HK-2 (cell line): ENCODE measurements at regions not wholly inside any gene's neighbourhood (a gene's known extent, or its start where the extent isn't known, plus 50 kb on each side); places are given as distances from the start of the nearest gene placed in this dataset.
"Not testable (repeated sequence)": the region's sequence is repeated elsewhere in the genome, so short reads cannot be mapped to it uniquely, and the experiment has no call there.

ENCODE experiments used
- DNase-seq: peaks from one replicate; pipeline ENCODE4 v3.0.0-alpha.2; 2018; ENCODE audit not compliant: unreplicated experiment

- DNase-seq: no peak
These were observed 98.0 kb upstream of the FAM174B start for GRCh38 chr15:92753591-92753990.

GRCh38 chr15:92763459-92763858, 107.9 kb upstream of the FAM174B start:
- DNase-seq: no peak

- DNase-seq: not testable (repeated sequence)
These were observed 112.6 kb upstream of the FAM174B start for GRCh38 chr15:92768131-92768530.

- DNase-seq: no peak
These were observed 115.1 kb upstream of the FAM174B start for GRCh38 chr15:92770641-92771040.

- DNase-seq: no peak
These were observed 116.5 kb upstream of the FAM174B start for GRCh38 chr15:92772061-92772460.

GRCh38 chr15:92772626-92773244, 117.2 kb upstream of the FAM174B start:
- no peak for DNase-seq

GRCh38 chr15:92773340-92773739, 117.8 kb upstream of the FAM174B start:
- DNase-seq: no peak

GRCh38 chr15:92779874-92780273, 120.2 kb upstream of the CHD2 start:
- no peak for DNase-seq

- no peak for DNase-seq
These were observed 119.3 kb upstream of the CHD2 start for GRCh38 chr15:92780843-92781242.

GRCh38 chr15:92781925-92782453, 118.1 kb upstream of the CHD2 start:
- DNase-seq: no peak

GRCh38 chr15:92787116-92787515, 113.0 kb upstream of the CHD2 start:
- DNase-seq: no peak

- DNase-seq: no peak
These were observed 111.9 kb upstream of the CHD2 start for GRCh38 chr15:92788196-92788595.

GRCh38 chr15:92788793-92789192, 111.3 kb upstream of the CHD2 start:
- DNase-seq: not testable (repeated sequence)

- DNase-seq: no peak
These were observed 103.9 kb upstream of the CHD2 start for GRCh38 chr15:92796161-92796611.

GRCh38 chr15:92797168-92798052, 102.7 kb upstream of the CHD2 start:
- no peak for DNase-seq

- no peak for DNase-seq
These were observed 100.1 kb upstream of the CHD2 start for GRCh38 chr15:92800013-92800412.

- not testable (repeated sequence) for DNase-seq
These were observed 99.6 kb upstream of the CHD2 start for GRCh38 chr15:92800416-92801055.

- peak; percentile 59 for DNase-seq
These were observed 98.9 kb upstream of the CHD2 start for GRCh38 chr15:92801056-92801773.

GRCh38 chr15:92801774-92802464, 98.2 kb upstream of the CHD2 start:
- DNase-seq: peak; percentile 31

GRCh38 chr15:92803536-92803851, 96.6 kb upstream of the CHD2 start:
- no peak for DNase-seq
